Omental fat pad (tissue), 3 donors: ENCODE measurements at regions not wholly inside any gene's neighbourhood (a gene's known extent, or its start where the extent isn't known, plus 50 kb on each side); places are given as distances from the start of the nearest gene placed in this dataset.

Experiments used
- ATAC-seq: fragments of 150-250 bp; one replicate; pipeline ENCODE4 v1.9.1; 2016; ENCODE audit warnings: mild to moderate bottlenecking, moderate library complexity; ENCODE audit not compliant: low FRiP score
- DNase-seq: peaks from one replicate; pipeline ENCODE4 v3.0.0-alpha.2; 2019; ENCODE audit warnings: low spot score
- CTCF ChIP-seq, 3 donors: fragments of 450-650 bp; IDR thresholded peaks; one replicate each; pipeline ENCODE4 v1.5.1; 2016 to 2017; ENCODE audit warnings: antibody characterized with exemption in 3 of 3, mild to moderate bottlenecking in 3 of 3, moderate library complexity in 2 of 3

- ATAC-seq (no peak), DNase-seq (no peak)
- no peak for TF ChIP-seq CTCF (IDR thresholded peaks at IDR 0.05)
Observed at GRCh38 chr6:160837146-160837545, 135.1 kb downstream of the PLG start.

GRCh38 chr6:160851031-160851430, 140.5 kb upstream of the MAP3K4 start:
- ATAC-seq, result no peak
- TF ChIP-seq CTCF (IDR thresholded peaks at IDR 0.05), result no peak
- DNase-seq, result no peak

- DNase-seq (no peak), ATAC-seq (no peak)
- no peak for TF ChIP-seq CTCF (IDR thresholded peaks at IDR 0.05)
Observed at GRCh38 chr6:160853946-160854345, 137.6 kb upstream of the MAP3K4 start.

- no peak for TF ChIP-seq CTCF (IDR thresholded peaks at IDR 0.05)
- ATAC-seq, result no peak
Observed at GRCh38 chr6:160858886-160859285, 132.7 kb upstream of the MAP3K4 start.

GRCh38 chr6:160859822-160860221, 131.7 kb upstream of the MAP3K4 start:
- no peak for TF ChIP-seq CTCF (IDR thresholded peaks at IDR 0.05)
- DNase-seq (no peak), ATAC-seq (no peak)

More at GRCh38 chr6:160858886-160859285, 132.7 kb upstream of the MAP3K4 start:
- DNase-seq, result no peak

GRCh38 chr6:160861824-160862223, 129.7 kb upstream of the MAP3K4 start:
- DNase-seq (no peak), ATAC-seq (no peak)
- TF ChIP-seq CTCF (IDR thresholded peaks at IDR 0.05), result no peak

- TF ChIP-seq CTCF (IDR thresholded peaks at IDR 0.05), result no peak
- ATAC-seq (no peak), DNase-seq (no peak)
Observed at GRCh38 chr6:160863782-160864181, 127.8 kb upstream of the MAP3K4 start.
